Peyer's patch (tissue), 4 donors: ENCODE measurements at regions not wholly inside any gene's neighbourhood (a gene's known extent, or its start where the extent isn't known, plus 50 kb on each side); places are given as distances from the start of the nearest gene placed in this dataset.

ENCODE experiments used
- DNase-seq, 3 donors: peaks; one replicate each; pipeline ENCODE4 v3.0.0-alpha.2; 2017 to 2019
- H3K27ac ChIP-seq, 4 donors: fragments of 200-600 bp; sonication (generic); one replicate each; pipeline ENCODE4 v1.5.1; 2016 to 2019
- H3K27me3 ChIP-seq, 2 donors: fragments of 200-600 bp; sonication (generic); one replicate each; pipeline ENCODE4 v1.5.1; 2019
- H3K36me3 ChIP-seq, 3 donors: fragments of 200-600 bp; sonication (generic); one replicate each; pipeline ENCODE4 v1.5.1; 2016 to 2019
- H3K4me1 ChIP-seq, 4 donors: fragments of 200-600 bp; sonication (generic); one replicate each; pipeline ENCODE4 v1.5.1; 2016 to 2019
- H3K4me3 ChIP-seq, 4 donors: fragments of 200-600 bp; sonication (generic); 1 replicate in 3 of 4; 2 replicates in 1 of 4; pipeline ENCODE4 v1.5.1; 2016 to 2019; ENCODE audit warnings: mild to moderate bottlenecking in 1 of 4
- H3K9me3 ChIP-seq, 4 donors: fragments of 200-600 bp; sonication (generic); one replicate each; pipeline ENCODE4 v1.5.1; 2016 to 2019; ENCODE audit warnings: mild to moderate bottlenecking in 1 of 4
- CTCF ChIP-seq, 6 experiments: fragments of 450-650 bp in 4 of 6; fragments of 200-600 bp in 2 of 6; sonication (generic) in 1 of 6; IDR thresholded peaks; one replicate each; pipeline ENCODE4 v1.5.1; 2017 to 2019; ENCODE audit warnings: antibody characterized with exemption in 6 of 6, mild to moderate bottlenecking in 3 of 6, moderate library complexity in 1 of 6
- POLR2A ChIP-seq, 2 donors: fragments of 450-650 bp; IDR thresholded peaks; one replicate each; pipeline ENCODE4 v1.5.1; 2017; ENCODE audit warnings: antibody characterized with exemption in 2 of 2, mild to moderate bottlenecking in 2 of 2, moderate library complexity in 2 of 2

GRCh38 chr14:84420221-84420620 lies 1109.7 kb upstream of the FLRT2 start:
- Histone ChIP-seq H3K27ac (no peak overlapping the region), H3K4me1 (no peaks in the 10 kb centered on the region), H3K36me3 (no peaks in the 10 kb centered on the region), H3K9me3 (peaks cover 0 to 7% (median 0%) of the 10 kb centered on the region in 4 donors), H3K4me3 (no peak overlapping the region), H3K27me3 (no peaks in the 10 kb centered on the region)
- TF ChIP-seq CTCF (IDR thresholded peaks at IDR 0.05) (no peak), POLR2A (IDR thresholded peaks at IDR 0.05) (no peak)
- DNase-seq, result no peak

- TF ChIP-seq CTCF (IDR thresholded peaks at IDR 0.05), result no peak
- TF ChIP-seq POLR2A (IDR thresholded peaks at IDR 0.05), result no peak
- DNase-seq, result no peak
- no peaks in the 10 kb centered on the region for H3K4me1 ChIP-seq
- H3K27me3 ChIP-seq, result no peaks in the 10 kb centered on the region
- peaks cover 0 to 7% (median 0%) of the 10 kb centered on the region in 4 donors for H3K9me3 ChIP-seq
- no peaks in the 10 kb centered on the region for H3K36me3 ChIP-seq
- H3K4me3 ChIP-seq, result no peak overlapping the region
- no peak overlapping the region for H3K27ac ChIP-seq
These were observed 1108.3 kb upstream of the FLRT2 start for GRCh38 chr14:84421621-84422020.

GRCh38 chr14:84425968-84426367 lies 1104.0 kb upstream of the FLRT2 start:
- TF ChIP-seq POLR2A (IDR thresholded peaks at IDR 0.05) (no peak), CTCF (IDR thresholded peaks at IDR 0.05) (no peak)
- no peaks in the 10 kb centered on the region for H3K27me3 ChIP-seq
- no peaks in the 10 kb centered on the region for H3K9me3 ChIP-seq
- no peak overlapping the region for H3K27ac ChIP-seq
- DNase-seq, result no peak
- H3K4me3 ChIP-seq, result no peak overlapping the region
- no peaks in the 10 kb centered on the region for H3K4me1 ChIP-seq
- H3K36me3 ChIP-seq, result no peaks in the 10 kb centered on the region

GRCh38 chr14:84432676-84433075 lies 1097.3 kb upstream of the FLRT2 start:
- no peak for DNase-seq
- no peaks in the 10 kb centered on the region for H3K27me3 ChIP-seq
- H3K27ac ChIP-seq, result no peak overlapping the region
- no peaks in the 10 kb centered on the region for H3K4me1 ChIP-seq
- H3K9me3 ChIP-seq, result no peaks in the 10 kb centered on the region
- no peak overlapping the region for H3K4me3 ChIP-seq
- H3K36me3 ChIP-seq, result no peaks in the 10 kb centered on the region
- TF ChIP-seq CTCF (IDR thresholded peaks at IDR 0.05) (no peak), POLR2A (IDR thresholded peaks at IDR 0.05) (no peak)

- H3K36me3 ChIP-seq, result no peaks in the 10 kb centered on the region
- H3K4me1 ChIP-seq, result no peaks in the 10 kb centered on the region
- no peak overlapping the region for H3K4me3 ChIP-seq
- no peak for DNase-seq
- no peak overlapping the region for H3K27ac ChIP-seq
- no peak for TF ChIP-seq POLR2A (IDR thresholded peaks at IDR 0.05)
- no peak for TF ChIP-seq CTCF (IDR thresholded peaks at IDR 0.05)
- H3K27me3 ChIP-seq, result no peaks in the 10 kb centered on the region
- H3K9me3 ChIP-seq, result no peaks in the 10 kb centered on the region
These were observed 1096.0 kb upstream of the FLRT2 start for GRCh38 chr14:84433961-84434360.

GRCh38 chr14:84435820-84436324 lies 1094.1 kb upstream of the FLRT2 start:
- H3K4me1 ChIP-seq, result no peaks in the 10 kb centered on the region
- H3K9me3 ChIP-seq, result no peaks in the 10 kb centered on the region
- no peak for DNase-seq
- H3K27ac ChIP-seq, result no peak overlapping the region
- H3K27me3 ChIP-seq, result no peaks in the 10 kb centered on the region
- TF ChIP-seq POLR2A (IDR thresholded peaks at IDR 0.05), result no peak
- TF ChIP-seq CTCF (IDR thresholded peaks at IDR 0.05), result no peak
- H3K36me3 ChIP-seq, result no peaks in the 10 kb centered on the region
- no peak overlapping the region for H3K4me3 ChIP-seq
